IPS DF 6.9 (cell line): ENCODE measurements at regions not wholly inside any gene's neighbourhood (a gene's known extent, or its start where the extent isn't known, plus 50 kb on each side); places are given as distances from the start of the nearest gene placed in this dataset.

ENCODE experiments used
- DNase-seq: peaks from one replicate; pipeline ENCODE4 v3.0.0-alpha.2; 2013; ENCODE audit warnings: low read depth, low spot score
- H3K27ac ChIP-seq: one replicate; pipeline ENCODE4 v1.5.1; 2013; ENCODE audit warnings: low read length, control low read depth
- H3K27me3 ChIP-seq: 2 replicates; pipeline ENCODE4 v1.6.1; 2013; ENCODE audit warnings: mild to moderate bottlenecking, low read length; ENCODE audit not compliant: control insufficient read depth, insufficient read depth
- H3K36me3 ChIP-seq: 2 replicates; pipeline ENCODE4 v1.6.1; 2013; ENCODE audit warnings: low read length; ENCODE audit not compliant: control insufficient read depth, insufficient read depth
- H3K4me1 ChIP-seq: 2 replicates; pipeline ENCODE4 v1.6.1; 2013; ENCODE audit warnings: low read length; ENCODE audit not compliant: control insufficient read depth, insufficient read depth
- H3K4me3 ChIP-seq: 2 replicates; pipeline ENCODE4 v1.5.1; 2013; ENCODE audit warnings: mild to moderate bottlenecking, low read length
- H3K9me3 ChIP-seq: 2 replicates; pipeline ENCODE4 v1.6.1; 2013; ENCODE audit warnings: low read length, inconsistent platforms; ENCODE audit not compliant: control insufficient read depth, insufficient read depth
- WGBS: extraction: QIAGEN DNeasy Blood & Tissue Kit; methylation state at CpG from one replicate; pipeline ENCODE4 v1.1.7; 2013; ENCODE audit warnings: mixed read lengths, missing lambda C conversion rate; ENCODE audit not compliant: insufficient read length, insufficient coverage; 5-methylcytosine and 5-hydroxymethylcytosine counted together

DNA sequence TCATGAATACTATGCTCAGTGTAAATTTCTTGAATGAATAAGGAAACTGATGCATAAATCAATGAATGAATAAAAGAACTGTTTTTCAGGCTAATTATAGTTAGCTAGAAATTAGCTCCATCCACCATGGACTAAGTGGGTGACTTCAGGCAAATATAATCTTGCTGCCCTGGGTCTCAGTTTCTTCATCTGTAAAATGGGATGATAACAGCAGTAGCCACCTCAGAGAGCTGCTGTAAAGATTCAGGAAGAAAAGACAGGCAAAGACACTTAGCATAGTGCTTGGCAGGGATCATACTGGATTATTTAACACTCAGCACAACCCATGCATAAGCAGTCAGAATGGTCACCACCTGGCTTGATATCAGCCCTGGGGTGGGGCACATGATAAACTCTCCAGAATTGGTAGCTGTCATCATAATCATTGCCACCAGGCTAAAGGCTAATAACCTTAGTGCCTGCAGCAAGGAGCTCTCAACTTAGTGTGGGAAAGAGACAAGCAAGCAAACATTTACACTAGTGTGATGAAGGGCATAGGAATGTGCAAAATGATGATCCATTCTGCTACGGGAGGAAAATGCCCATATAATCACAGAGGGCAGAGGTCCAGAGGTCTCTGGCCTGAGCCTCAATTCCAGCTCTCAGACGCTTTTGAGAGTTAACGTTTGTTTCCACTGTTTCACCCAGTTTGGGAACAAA, 234.7 kb upstream of the TBX3 start:
- no peak overlapping the region for H3K4me3 ChIP-seq
- no peak overlapping the region for H3K27ac ChIP-seq
- no peaks in the 10 kb centered on the region for H3K27me3 ChIP-seq
- DNase-seq = no peak
- WGBS = no CpG with 5 or more reads among the region's 3 CpGs
- H3K36me3 ChIP-seq = no peaks in the 10 kb centered on the region
- no peaks in the 10 kb centered on the region for H3K9me3 ChIP-seq
- H3K4me1 ChIP-seq = no peaks in the 10 kb centered on the region

DNA sequence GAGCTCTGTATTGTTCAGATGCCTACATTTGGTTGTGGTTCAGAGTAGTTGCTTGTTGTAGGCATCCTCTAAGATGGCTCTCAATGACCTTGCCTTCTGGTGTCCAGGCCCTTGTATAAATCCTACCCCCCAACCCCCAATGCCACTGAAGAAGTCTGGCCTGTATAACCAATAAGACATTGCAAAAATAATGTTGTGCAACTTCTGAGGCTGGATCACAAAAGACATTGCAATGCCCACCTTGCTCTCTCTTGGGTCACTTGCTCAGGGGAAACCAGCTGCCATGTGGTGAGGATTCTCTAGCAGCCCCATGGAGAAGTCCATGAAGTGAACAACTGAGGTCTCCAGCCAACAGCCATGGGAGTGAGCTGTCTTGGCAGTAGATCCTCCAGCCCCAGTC, 234.0 kb upstream of the TBX3 start:
- H3K27ac ChIP-seq = no peak overlapping the region
- no peaks in the 10 kb centered on the region for H3K9me3 ChIP-seq
- no peaks in the 10 kb centered on the region for H3K36me3 ChIP-seq
- DNase-seq = no peak
- no peak overlapping the region for H3K4me3 ChIP-seq
- no peaks in the 10 kb centered on the region for H3K27me3 ChIP-seq
- H3K4me1 ChIP-seq = no peaks in the 10 kb centered on the region

DNA sequence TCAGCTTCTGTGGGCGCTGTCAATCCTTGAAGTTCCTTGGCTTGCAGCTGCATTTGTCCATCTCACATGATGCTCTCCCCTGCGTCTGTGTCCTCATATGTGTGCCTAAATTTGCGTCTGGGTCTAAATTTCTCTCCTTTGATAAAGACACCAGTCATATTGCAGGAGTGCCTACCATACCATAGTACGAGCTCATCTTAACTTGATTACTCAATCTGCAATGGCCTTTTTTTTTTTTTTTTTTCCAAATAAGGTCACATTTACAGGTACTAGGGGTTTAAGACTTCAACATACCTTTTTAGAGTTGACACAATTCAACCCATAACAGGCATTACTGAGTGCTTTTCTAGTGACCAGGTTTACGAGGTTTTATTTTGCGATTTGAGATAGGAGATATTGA, 233.3 kb upstream of the TBX3 start:
- H3K27me3 ChIP-seq = no peaks in the 10 kb centered on the region
- H3K36me3 ChIP-seq = no peaks in the 10 kb centered on the region
- WGBS = no CpG with 5 or more reads among the region's 6 CpGs
- DNase-seq = no peak
- no peaks in the 10 kb centered on the region for H3K4me1 ChIP-seq
- H3K9me3 ChIP-seq = no peaks in the 10 kb centered on the region
- H3K4me3 ChIP-seq = no peak overlapping the region
- H3K27ac ChIP-seq = no peak overlapping the region

DNA sequence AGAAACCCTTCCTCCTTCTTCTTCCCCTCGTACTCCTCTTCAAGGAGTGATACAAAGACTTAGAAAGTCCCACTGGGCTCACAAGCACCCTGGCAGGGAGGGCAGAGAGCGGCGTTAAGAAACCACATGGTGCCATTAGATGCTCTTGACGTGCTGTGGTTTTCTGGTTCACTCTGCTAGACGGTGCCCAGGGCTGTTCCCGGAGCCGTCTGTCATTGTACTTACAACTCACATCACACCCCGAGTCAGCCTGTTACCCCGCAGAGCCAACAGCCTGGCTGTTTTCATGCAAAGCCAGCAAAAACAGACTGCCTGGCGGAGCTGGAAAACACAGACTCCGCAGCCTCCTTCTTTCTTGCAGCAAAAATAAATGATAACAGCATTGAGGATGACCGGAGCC, 232.6 kb upstream of the TBX3 start:
- no CpG with 5 or more reads among the region's 12 CpGs for WGBS
- H3K4me1 ChIP-seq = no peaks in the 10 kb centered on the region
- no peaks in the 10 kb centered on the region for H3K27me3 ChIP-seq

DNA sequence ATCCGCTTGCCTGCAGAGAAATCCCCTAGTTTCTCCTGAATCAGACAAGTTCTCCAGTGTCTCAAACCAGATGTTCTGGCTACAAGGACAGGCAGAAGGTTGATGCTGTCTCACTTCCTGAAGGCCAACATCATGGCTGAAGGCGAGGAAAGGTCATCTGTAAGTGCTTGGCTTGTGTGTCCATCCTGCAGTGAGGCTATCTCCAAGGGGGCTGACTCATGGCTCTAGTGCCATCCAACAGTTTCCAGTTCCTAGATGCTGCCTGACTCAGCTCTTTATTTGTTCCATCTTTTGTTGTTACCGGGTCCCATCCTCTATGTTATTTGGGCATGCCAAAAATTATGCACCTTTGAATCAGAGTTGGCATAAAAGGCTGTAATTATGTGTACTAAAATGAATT, 232.1 kb upstream of the TBX3 start:
- WGBS = no CpG with 5 or more reads among the region's 3 CpGs
- no peak for DNase-seq
- no peaks in the 10 kb centered on the region for H3K4me1 ChIP-seq

More for the DNA sequence above, 232.6 kb upstream of the TBX3 start:
- no peak overlapping the region for H3K27ac ChIP-seq
- H3K36me3 ChIP-seq = no peaks in the 10 kb centered on the region
- no peak overlapping the region for H3K4me3 ChIP-seq
- no peaks in the 10 kb centered on the region for H3K9me3 ChIP-seq
- no peak for DNase-seq

DNA sequence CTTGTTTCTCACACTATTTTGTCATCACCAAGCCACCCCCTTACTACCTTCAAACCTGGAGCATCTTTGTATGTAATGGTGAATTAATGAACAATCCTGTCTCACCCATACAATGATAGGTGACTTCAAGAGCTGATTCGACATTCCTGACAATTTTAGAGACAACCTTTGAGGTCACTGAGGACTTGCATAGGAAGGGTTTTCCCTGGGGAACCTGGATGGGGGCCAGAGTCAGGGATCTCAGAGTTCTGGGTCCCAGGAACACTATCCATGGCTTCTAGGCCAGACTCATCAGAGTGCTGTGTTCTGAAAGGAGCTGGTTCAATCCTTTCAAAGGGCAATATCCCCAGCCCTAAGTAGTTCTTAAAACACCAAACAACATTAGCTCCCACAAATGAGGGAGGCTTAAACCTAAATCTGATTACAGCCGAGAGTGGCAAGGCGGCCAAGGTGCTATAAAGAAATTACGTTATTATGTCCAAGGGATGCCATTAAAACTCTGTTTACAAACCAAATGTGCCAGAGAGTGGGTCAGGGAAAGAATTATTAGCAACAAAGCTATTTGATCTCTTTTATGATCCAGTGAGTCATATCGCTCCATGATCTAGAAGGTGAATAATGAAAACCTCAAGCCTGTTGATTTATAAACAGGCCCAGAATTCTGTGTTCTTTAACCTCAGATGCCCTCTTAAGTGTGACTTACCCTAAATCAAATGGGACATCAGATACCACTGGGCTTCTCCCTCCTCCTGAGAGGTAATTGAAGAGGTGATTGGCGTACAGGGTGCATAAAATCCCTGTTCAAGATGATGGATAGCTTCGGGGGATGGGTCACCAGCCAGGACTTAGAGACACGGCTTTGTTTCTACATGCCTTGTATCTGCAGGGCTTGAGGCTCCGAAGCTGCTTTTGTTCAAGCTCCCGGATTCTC, 230.2 kb upstream of the TBX3 start:
- no peaks in the 10 kb centered on the region for H3K27me3 ChIP-seq
- H3K4me1 ChIP-seq = no peaks in the 10 kb centered on the region
- DNase-seq = no peak
- H3K4me3 ChIP-seq = no peak overlapping the region
- H3K9me3 ChIP-seq = no peaks in the 10 kb centered on the region
- no peak overlapping the region for H3K27ac ChIP-seq
- no CpG with 5 or more reads among the region's 10 CpGs for WGBS
- H3K36me3 ChIP-seq = no peaks in the 10 kb centered on the region

More for the DNA sequence above, 232.1 kb upstream of the TBX3 start:
- Histone ChIP-seq H3K27ac (no peak overlapping the region), H3K27me3 (no peaks in the 10 kb centered on the region), H3K4me3 (no peak overlapping the region), H3K9me3 (no peaks in the 10 kb centered on the region), H3K36me3 (no peaks in the 10 kb centered on the region)

DNA sequence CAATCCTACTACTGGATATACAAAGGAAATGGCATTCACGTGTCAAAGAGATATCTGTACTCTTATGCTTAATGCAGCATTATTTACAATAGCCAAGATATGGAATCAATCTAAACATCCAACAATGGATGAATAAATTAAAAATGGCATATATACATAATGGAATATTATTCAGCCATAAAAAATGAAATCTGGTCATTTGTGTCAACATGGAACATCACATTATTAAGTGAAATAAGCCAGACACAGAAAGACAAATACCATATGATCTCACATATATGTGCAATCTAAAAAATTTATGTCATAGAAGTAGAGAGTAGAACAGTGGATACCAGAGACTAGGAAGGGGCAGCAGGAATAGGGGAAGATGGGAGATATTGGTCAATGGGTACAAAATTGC, 228.8 kb upstream of the TBX3 start:
- H3K9me3 ChIP-seq = no peaks in the 10 kb centered on the region
- H3K4me1 ChIP-seq = no peaks in the 10 kb centered on the region
- no CpG with 5 or more reads among the region's 1 CpG for WGBS
- no peak for DNase-seq
- H3K27ac ChIP-seq = no peak overlapping the region
- no peak overlapping the region for H3K4me3 ChIP-seq
- H3K36me3 ChIP-seq = no peaks in the 10 kb centered on the region
- H3K27me3 ChIP-seq = no peaks in the 10 kb centered on the region

DNA sequence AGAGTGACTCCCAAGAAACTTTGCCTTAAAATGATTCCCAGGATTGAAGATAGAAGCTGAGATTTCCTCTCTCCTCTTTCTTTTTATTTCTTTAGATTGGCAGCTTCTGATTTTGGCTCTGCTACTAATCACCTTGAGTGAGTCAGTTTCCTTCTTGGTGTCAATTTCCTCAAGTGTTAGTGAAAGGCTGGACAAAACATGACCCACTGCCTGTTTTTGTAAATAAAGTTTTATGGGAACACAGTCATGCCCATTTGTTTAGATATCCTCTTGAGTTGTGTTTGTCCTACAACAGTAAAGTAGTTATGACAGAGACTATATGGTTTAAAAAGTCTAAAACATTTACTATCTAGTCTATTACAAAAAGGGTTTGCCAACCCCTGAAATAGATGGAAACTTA, 227.2 kb upstream of the TBX3 start:
- Histone ChIP-seq H3K36me3 (no peaks in the 10 kb centered on the region), H3K27ac (no peak overlapping the region), H3K4me3 (no peak overlapping the region), H3K9me3 (no peaks in the 10 kb centered on the region), H3K27me3 (no peaks in the 10 kb centered on the region), H3K4me1 (no peaks in the 10 kb centered on the region)
- no peak for DNase-seq

DNA sequence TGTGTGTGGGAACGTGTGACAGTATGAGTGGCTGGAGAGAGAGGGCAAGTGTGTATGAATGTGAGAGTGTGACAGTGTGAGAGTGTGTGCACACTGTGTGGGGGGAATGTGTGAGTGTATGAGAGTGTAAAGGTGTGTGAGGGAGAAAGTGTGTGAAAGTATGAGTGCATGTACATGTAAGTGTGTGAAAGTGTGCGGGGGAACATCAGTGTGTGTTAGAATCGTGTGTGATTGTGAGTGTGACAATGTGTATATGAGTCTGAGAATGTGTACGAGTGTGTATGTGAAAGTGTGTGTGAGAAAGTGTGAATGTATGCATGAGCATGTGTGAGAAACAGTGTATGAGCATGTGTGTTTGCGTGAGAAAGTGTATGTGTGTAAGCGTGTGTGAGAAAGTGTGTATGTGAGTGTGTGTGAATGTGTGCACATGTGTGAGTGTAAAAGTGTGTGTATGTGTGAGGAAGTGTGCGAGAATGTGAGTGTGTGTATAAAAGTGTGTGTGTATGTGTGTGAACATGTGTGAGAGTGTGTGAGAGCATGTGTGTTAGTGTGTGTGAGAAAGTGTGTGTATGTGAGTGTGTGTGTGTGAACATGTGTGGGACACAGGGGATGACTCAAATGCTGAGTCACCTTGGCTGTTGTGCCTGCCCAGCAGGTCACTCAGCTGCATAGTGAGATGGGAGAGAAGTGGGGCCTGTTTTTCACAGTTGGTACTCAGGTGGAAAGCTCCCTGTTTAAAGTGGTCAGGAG, 220.5 kb upstream of the TBX3 start:
- whole genome bisulfite sequencing = 100% methylated on average over 7 of the region's 7 CpGs
- Histone ChIP-seq H3K27me3 (no peaks in the 10 kb centered on the region), H3K9me3 (no peaks in the 10 kb centered on the region), H3K27ac (no peak overlapping the region), H3K4me1 (no peaks in the 10 kb centered on the region), H3K36me3 (no peaks in the 10 kb centered on the region), H3K4me3 (no peak overlapping the region)
- no peak for DNase-seq

DNA sequence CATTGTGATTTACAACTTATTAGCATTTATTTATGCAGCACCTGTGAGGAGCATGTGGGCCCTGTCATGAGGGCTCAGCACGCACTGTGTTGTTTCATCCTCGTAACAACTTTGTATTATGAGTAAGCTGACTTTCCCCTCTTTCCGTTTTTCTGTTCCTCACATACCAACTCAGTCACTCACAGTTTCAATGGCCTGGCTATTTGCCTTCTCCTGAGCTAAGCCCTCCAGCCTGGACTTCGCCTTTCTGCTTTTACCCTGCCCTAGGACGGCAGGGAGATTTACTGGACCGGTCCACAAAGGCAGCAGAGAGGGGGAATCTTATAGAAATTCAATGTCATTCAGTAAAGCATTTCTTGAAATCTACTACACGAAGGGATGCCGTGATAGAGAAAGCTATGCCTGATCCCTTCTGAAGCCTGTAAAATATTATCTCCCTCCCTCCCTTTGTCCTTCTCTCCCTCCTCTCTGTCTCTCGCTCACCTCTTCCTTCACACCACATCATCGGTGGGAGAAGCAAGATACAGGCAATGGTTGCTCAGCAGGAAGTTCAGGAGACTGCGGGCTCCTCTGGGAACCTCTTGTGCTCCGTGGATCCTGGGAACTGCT, 219.2 kb upstream of the TBX3 start:
- Histone ChIP-seq H3K27me3 (no peaks in the 10 kb centered on the region), H3K36me3 (no peaks in the 10 kb centered on the region), H3K4me3 (no peak overlapping the region), H3K27ac (no peak overlapping the region), H3K4me1 (no peaks in the 10 kb centered on the region), H3K9me3 (no peaks in the 10 kb centered on the region)
- WGBS = no CpG with 5 or more reads among the region's 12 CpGs
- no peak for DNase-seq
